ENCODE measurements at regions not wholly inside any gene's neighbourhood (a gene's known extent, or its start where the extent isn't known, plus 50 kb on each side); places are given as distances from the start of the nearest gene placed in this dataset.

- no peak overlapping the region for H3K27ac Mint-ChIP-seq
Observed at GRCh38 chr14:78092040-78092439, 78.1 kb upstream of the NRXN3 start.

GRCh38 chr14:78103271-78103670 lies 66.9 kb upstream of the NRXN3 start:
- Histone ChIP-seq H3K27ac (ENCODE audit: low read length) (no peak overlapping the region), H3K4me1 (ENCODE audit: control insufficient read depth in 1 of 2, extremely low read depth in 1 of 2, insufficient read depth in 2 of 2, low read length in 2 of 2) (no peaks in the 10 kb centered on the region), H3K9me3 (no peaks in the 10 kb centered on the region), H3K4me3 (ENCODE audit: control insufficient read depth in 1 of 2, extremely low read depth in 1 of 2, low read length in 1 of 2) (no peak overlapping the region), H3K36me3 (ENCODE audit: control insufficient read depth in 2 of 2, extremely low read depth in 1 of 2, insufficient read depth in 1 of 2, low read length in 1 of 2) (no peaks in the 10 kb centered on the region), H3K27me3 (replicated peaks in 1 of 2; ENCODE audit: control insufficient read depth in 2 of 2, extremely low read depth in 1 of 2, insufficient read depth in 2 of 2, low read length in 1 of 2) (peaks cover 0 to 10% of the 10 kb centered on the region in 2 experiments)
- 52% methylated on average over 2 of the region's 3 CpGs for WGBS (ENCODE audit: insufficient coverage)
- ChIA-PET CTCF (no interaction called here), POLR2A (no interaction called here)
- Mint-ChIP-seq H3K9me3 (no peaks in the 10 kb centered on the region), H3K4me1 (no peaks in the 10 kb centered on the region), H3K27me3 (peaks cover 0 to 4% of the 10 kb centered on the region in 2 donors), H3K36me3 (no peaks in the 10 kb centered on the region), H3K27ac (no peak overlapping the region), H3K4me3 (no peak overlapping the region)
- peak in 1 of 4 experiments; percentile 27 for ATAC-seq (replicated peaks in 1 of 4)
- DNase-seq = no peak

More at GRCh38 chr14:78092040-78092439, 78.1 kb upstream of the NRXN3 start:
- DNase-seq (no peak), ATAC-seq (replicated peaks in 1 of 4) (no peak)
- no peaks in the 10 kb centered on the region for H3K4me1 Mint-ChIP-seq
- ChIA-PET POLR2A (no interaction called here), CTCF (no interaction called here)
- H3K27me3 Mint-ChIP-seq = peaks cover 8 to 23% of the 10 kb centered on the region in 2 donors
- no peaks in the 10 kb centered on the region for H3K36me3 ChIP-seq (ENCODE audit: control insufficient read depth in 2 of 2, extremely low read depth in 1 of 2, insufficient read depth in 1 of 2, low read length in 1 of 2)
- H3K4me3 Mint-ChIP-seq = no peak overlapping the region
- no peak overlapping the region for H3K4me3 ChIP-seq (ENCODE audit: control insufficient read depth in 1 of 2, extremely low read depth in 1 of 2, low read length in 1 of 2)
- H3K9me3 Mint-ChIP-seq = no peaks in the 10 kb centered on the region
- no peaks in the 10 kb centered on the region for H3K36me3 Mint-ChIP-seq
- 84% methylated on average over 7 of the region's 7 CpGs for WGBS (ENCODE audit: insufficient coverage)
- no peaks in the 10 kb centered on the region for H3K9me3 ChIP-seq
- peaks cover 0 to 25% of the 10 kb centered on the region in 2 experiments for H3K27me3 ChIP-seq (replicated peaks in 1 of 2; ENCODE audit: control insufficient read depth in 2 of 2, extremely low read depth in 1 of 2, insufficient read depth in 2 of 2, low read length in 1 of 2)
- H3K4me1 ChIP-seq (ENCODE audit: control insufficient read depth in 1 of 2, extremely low read depth in 1 of 2, insufficient read depth in 2 of 2, low read length in 2 of 2) = no peaks in the 10 kb centered on the region
- H3K27ac ChIP-seq (ENCODE audit: low read length) = no peak overlapping the region

- Histone ChIP-seq H3K9me3 (no peaks in the 10 kb centered on the region), H3K4me1 (ENCODE audit: control insufficient read depth in 1 of 2, extremely low read depth in 1 of 2, insufficient read depth in 2 of 2, low read length in 2 of 2) (no peaks in the 10 kb centered on the region), H3K4me3 (ENCODE audit: control insufficient read depth in 1 of 2, extremely low read depth in 1 of 2, low read length in 1 of 2) (no peak overlapping the region), H3K36me3 (ENCODE audit: control insufficient read depth in 2 of 2, extremely low read depth in 1 of 2, insufficient read depth in 1 of 2, low read length in 1 of 2) (no peaks in the 10 kb centered on the region), H3K27ac (ENCODE audit: low read length) (no peak overlapping the region), H3K27me3 (replicated peaks in 1 of 2; ENCODE audit: control insufficient read depth in 2 of 2, extremely low read depth in 1 of 2, insufficient read depth in 2 of 2, low read length in 1 of 2) (peaks cover 0 to 10% of the 10 kb centered on the region in 2 experiments)
- Mint-ChIP-seq H3K4me1 (no peaks in the 10 kb centered on the region), H3K9me3 (peaks cover 0 to 4% (median 4%) of the 10 kb centered on the region in 3 donors), H3K4me3 (no peak overlapping the region), H3K27ac (no peak overlapping the region), H3K36me3 (no peaks in the 10 kb centered on the region), H3K27me3 (peaks cover 0 to 4% of the 10 kb centered on the region in 2 donors)
- DNase-seq = no peak
- CTCF ChIA-PET = interaction anchor here in 1 of 2 donors (0.8 kb wide), 1 partner anchor 1964 kb away, joined by 3 read pairs; no protein-coding TSS in a partner anchor
- 51% methylated on average over 5 of the region's 7 CpGs for WGBS (ENCODE audit: insufficient coverage)
- ATAC-seq (replicated peaks in 1 of 4) = no peak
- POLR2A ChIA-PET = no interaction called here
Observed at GRCh38 chr14:78104160-78104559, 66.0 kb upstream of the NRXN3 start.

- H3K36me3 Mint-ChIP-seq = no peaks in the 10 kb centered on the region
- Histone ChIP-seq H3K36me3 (ENCODE audit: control insufficient read depth in 2 of 2, extremely low read depth in 1 of 2, insufficient read depth in 1 of 2, low read length in 1 of 2) (no peaks in the 10 kb centered on the region), H3K4me3 (ENCODE audit: control insufficient read depth in 1 of 2, extremely low read depth in 1 of 2, low read length in 1 of 2) (no peak overlapping the region), H3K27ac (ENCODE audit: low read length) (no peak overlapping the region), H3K9me3 (no peaks in the 10 kb centered on the region), H3K4me1 (ENCODE audit: control insufficient read depth in 1 of 2, extremely low read depth in 1 of 2, insufficient read depth in 2 of 2, low read length in 2 of 2) (no peaks in the 10 kb centered on the region), H3K27me3 (replicated peaks in 1 of 2; ENCODE audit: control insufficient read depth in 2 of 2, extremely low read depth in 1 of 2, insufficient read depth in 2 of 2, low read length in 1 of 2) (peaks cover 0 to 10% of the 10 kb centered on the region in 2 experiments)
- ChIA-PET CTCF (interaction anchor here in 1 of 2 donors (0.8 kb wide), 1 partner anchor 1964 kb away, joined by 3 read pairs; no protein-coding TSS in a partner anchor), POLR2A (no interaction called here)
- ATAC-seq (replicated peaks in 1 of 4) (no peak), DNase-seq (no peak)
- peaks cover 0 to 4% of the 10 kb centered on the region in 2 donors for H3K27me3 Mint-ChIP-seq
- WGBS (ENCODE audit: insufficient coverage) = no CpG with 5 or more reads among the region's 1 CpG
- H3K4me1 Mint-ChIP-seq = no peaks in the 10 kb centered on the region
- H3K27ac Mint-ChIP-seq = no peak overlapping the region
- H3K9me3 Mint-ChIP-seq = peaks cover 0 to 4% (median 4%) of the 10 kb centered on the region in 3 donors
- no peak overlapping the region for H3K4me3 Mint-ChIP-seq
Observed at GRCh38 chr14:78104655-78105054, 65.5 kb upstream of the NRXN3 start.

GRCh38 chr14:78106381-78106780 lies 63.8 kb upstream of the NRXN3 start:
- Mint-ChIP-seq H3K4me3 (no peak overlapping the region), H3K27ac (no peak overlapping the region), H3K27me3 (peaks cover 0 to 2% of the 10 kb centered on the region in 2 donors), H3K9me3 (peaks cover 0 to 4% (median 4%) of the 10 kb centered on the region in 3 donors), H3K4me1 (no peaks in the 10 kb centered on the region), H3K36me3 (no peaks in the 10 kb centered on the region)
- H3K4me1 ChIP-seq (ENCODE audit: control insufficient read depth in 1 of 2, extremely low read depth in 1 of 2, insufficient read depth in 2 of 2, low read length in 2 of 2) = no peaks in the 10 kb centered on the region
- POLR2A ChIA-PET = no interaction called here
- H3K27ac ChIP-seq (ENCODE audit: low read length) = no peak overlapping the region
- DNase-seq = no peak
- H3K36me3 ChIP-seq (ENCODE audit: control insufficient read depth in 2 of 2, extremely low read depth in 1 of 2, insufficient read depth in 1 of 2, low read length in 1 of 2) = no peaks in the 10 kb centered on the region
- CTCF ChIA-PET = no interaction called here
- H3K9me3 ChIP-seq = no peaks in the 10 kb centered on the region
- ATAC-seq (replicated peaks in 1 of 4) = no peak
- H3K4me3 ChIP-seq (ENCODE audit: control insufficient read depth in 1 of 2, extremely low read depth in 1 of 2, low read length in 1 of 2) = no peak overlapping the region
- peaks cover 0 to 8% of the 10 kb centered on the region in 2 experiments for H3K27me3 ChIP-seq (replicated peaks in 1 of 2; ENCODE audit: control insufficient read depth in 2 of 2, extremely low read depth in 1 of 2, insufficient read depth in 2 of 2, low read length in 1 of 2)
- WGBS (ENCODE audit: insufficient coverage) = 88% methylated on average over 1 of the region's 2 CpGs

- DNase-seq = no peak
- Histone ChIP-seq H3K4me3 (ENCODE audit: control insufficient read depth in 1 of 2, extremely low read depth in 1 of 2, low read length in 1 of 2) (no peak overlapping the region), H3K4me1 (ENCODE audit: control insufficient read depth in 1 of 2, extremely low read depth in 1 of 2, insufficient read depth in 2 of 2, low read length in 2 of 2) (no peaks in the 10 kb centered on the region), H3K36me3 (ENCODE audit: control insufficient read depth in 2 of 2, extremely low read depth in 1 of 2, insufficient read depth in 1 of 2, low read length in 1 of 2) (no peaks in the 10 kb centered on the region), H3K9me3 (no peaks in the 10 kb centered on the region), H3K27me3 (replicated peaks in 1 of 2; ENCODE audit: control insufficient read depth in 2 of 2, extremely low read depth in 1 of 2, insufficient read depth in 2 of 2, low read length in 1 of 2) (peaks cover 0 to 5% of the 10 kb centered on the region in 2 experiments), H3K27ac (ENCODE audit: low read length) (no peak overlapping the region)
- no peaks in the 10 kb centered on the region for H3K36me3 Mint-ChIP-seq
- peaks cover 0 to 4% (median 4%) of the 10 kb centered on the region in 3 donors for H3K9me3 Mint-ChIP-seq
- CTCF ChIA-PET = no interaction called here
- peaks cover 0 to 6% of the 10 kb centered on the region in 2 donors for H3K27me3 Mint-ChIP-seq
- no peak overlapping the region for H3K4me3 Mint-ChIP-seq
- ATAC-seq (replicated peaks in 1 of 4) = no peak
- POLR2A ChIA-PET = no interaction called here
- no peak overlapping the region for H3K27ac Mint-ChIP-seq
- H3K4me1 Mint-ChIP-seq = no peaks in the 10 kb centered on the region
Observed at GRCh38 chr14:78107166-78107565, 63.0 kb upstream of the NRXN3 start.

GRCh38 chr14:78119440-78119839 lies 50.7 kb upstream of the NRXN3 start:
- ChIA-PET POLR2A (no interaction called here), CTCF (no interaction called here)
- DNase-seq (no peak), ATAC-seq (replicated peaks in 1 of 4) (no peak)
- H3K4me3 ChIP-seq (ENCODE audit: control insufficient read depth in 1 of 2, extremely low read depth in 1 of 2, low read length in 1 of 2) = no peak overlapping the region
- Mint-ChIP-seq H3K4me1 (no peaks in the 10 kb centered on the region), H3K4me3 (no peak overlapping the region), H3K27ac (no peak overlapping the region), H3K9me3 (peaks cover 0 to 8% (median 2%) of the 10 kb centered on the region in 3 donors), H3K27me3 (peaks cover 7 to 17% of the 10 kb centered on the region in 2 donors), H3K36me3 (no peaks in the 10 kb centered on the region)
- WGBS (ENCODE audit: insufficient coverage) = no CpG with 5 or more reads among the region's 3 CpGs
- no peaks in the 10 kb centered on the region for H3K9me3 ChIP-seq
- no peaks in the 10 kb centered on the region for H3K4me1 ChIP-seq (ENCODE audit: control insufficient read depth in 1 of 2, extremely low read depth in 1 of 2, insufficient read depth in 2 of 2, low read length in 2 of 2)
- no peak overlapping the region for H3K27ac ChIP-seq (ENCODE audit: low read length)
- no peaks in the 10 kb centered on the region for H3K36me3 ChIP-seq (ENCODE audit: control insufficient read depth in 2 of 2, extremely low read depth in 1 of 2, insufficient read depth in 1 of 2, low read length in 1 of 2)
- H3K27me3 ChIP-seq (replicated peaks in 1 of 2; ENCODE audit: control insufficient read depth in 2 of 2, extremely low read depth in 1 of 2, insufficient read depth in 2 of 2, low read length in 1 of 2) = peaks cover 0 to 3% of the 10 kb centered on the region in 2 experiments
